IPS-15b (cell line): ENCODE measurements at regions not wholly inside any gene's neighbourhood (a gene's known extent, or its start where the extent isn't known, plus 50 kb on each side); places are given as distances from the start of the nearest gene placed in this dataset.

Source experiments
- H3K27me3 ChIP-seq: one replicate; pipeline ENCODE4 v1.6.1; 2013; ENCODE audit warnings: low read length; ENCODE audit not compliant: control insufficient read depth, insufficient read depth
- H3K36me3 ChIP-seq: one replicate; pipeline ENCODE4 v1.6.1; 2013; ENCODE audit warnings: low read length; ENCODE audit not compliant: control insufficient read depth, insufficient read depth
- H3K4me1 ChIP-seq: one replicate; pipeline ENCODE4 v1.6.1; 2013; ENCODE audit warnings: mild to moderate bottlenecking, low read length; ENCODE audit not compliant: control insufficient read depth, insufficient read depth
- H3K4me3 ChIP-seq: one replicate; pipeline ENCODE4 v1.5.1; 2013; ENCODE audit warnings: low read depth, low read length
- H3K9ac ChIP-seq: one replicate; pipeline ENCODE4 v1.6.1; 2013; ENCODE audit warnings: low read depth, mild to moderate bottlenecking, low read length
- H3K9me3 ChIP-seq: one replicate; pipeline ENCODE4 v1.6.1; 2013; ENCODE audit warnings: mild to moderate bottlenecking, low read length; ENCODE audit not compliant: control insufficient read depth, insufficient read depth

DNA sequence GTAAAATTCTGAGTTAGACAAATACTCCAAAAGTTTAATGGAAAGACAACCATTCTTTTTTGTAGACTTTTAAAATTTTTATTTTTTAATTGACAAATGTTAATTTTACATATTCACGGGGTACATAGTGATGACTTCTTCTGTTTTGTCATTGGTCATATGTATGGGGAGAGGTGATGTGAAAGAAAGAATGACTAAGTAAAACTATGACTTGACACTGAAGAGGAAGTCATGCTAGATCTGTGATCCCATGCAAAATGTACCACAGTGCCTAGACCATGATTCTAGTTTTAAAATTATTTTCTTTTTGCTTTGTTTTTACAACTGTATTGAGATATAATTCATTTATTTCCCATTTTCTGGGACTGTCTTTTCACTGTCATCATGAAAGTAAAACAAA lies 281.6 kb downstream of the MBNL1 start:
- H3K36me3 ChIP-seq = no peaks in the 10 kb centered on the region
- no peaks in the 10 kb centered on the region for H3K27me3 ChIP-seq
- H3K9me3 ChIP-seq = no peaks in the 10 kb centered on the region

DNA sequence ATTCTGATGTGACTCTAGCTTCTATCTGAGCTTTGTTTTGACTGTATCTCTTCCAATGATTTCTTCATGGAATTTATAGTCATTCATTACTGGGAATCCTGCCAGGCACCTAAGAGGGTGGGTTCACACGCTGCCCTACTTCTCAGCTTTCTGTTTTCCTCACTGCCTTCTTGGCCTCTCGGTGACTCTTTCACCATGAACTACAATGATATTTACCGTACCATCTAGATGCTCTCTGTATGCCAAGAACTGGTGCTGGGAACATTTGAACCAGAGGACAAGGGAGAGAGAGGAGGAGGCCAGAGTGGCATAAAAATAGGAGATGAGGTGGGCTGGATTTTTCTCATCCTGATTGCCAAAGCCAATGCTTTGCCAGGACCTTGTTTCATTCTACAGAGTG lies 280.0 kb upstream of the P2RY1 start:
- H3K9me3 ChIP-seq = no peaks in the 10 kb centered on the region
- no peaks in the 10 kb centered on the region for H3K4me1 ChIP-seq
- no peak overlapping the region for H3K4me3 ChIP-seq
- no peak overlapping the region for H3K9ac ChIP-seq
- no peaks in the 10 kb centered on the region for H3K27me3 ChIP-seq
- no peaks in the 10 kb centered on the region for H3K36me3 ChIP-seq

More for the DNA sequence above, 281.6 kb downstream of the MBNL1 start:
- no peak overlapping the region for H3K4me3 ChIP-seq
- H3K9ac ChIP-seq = no peak overlapping the region
- H3K4me1 ChIP-seq = no peaks in the 10 kb centered on the region

DNA sequence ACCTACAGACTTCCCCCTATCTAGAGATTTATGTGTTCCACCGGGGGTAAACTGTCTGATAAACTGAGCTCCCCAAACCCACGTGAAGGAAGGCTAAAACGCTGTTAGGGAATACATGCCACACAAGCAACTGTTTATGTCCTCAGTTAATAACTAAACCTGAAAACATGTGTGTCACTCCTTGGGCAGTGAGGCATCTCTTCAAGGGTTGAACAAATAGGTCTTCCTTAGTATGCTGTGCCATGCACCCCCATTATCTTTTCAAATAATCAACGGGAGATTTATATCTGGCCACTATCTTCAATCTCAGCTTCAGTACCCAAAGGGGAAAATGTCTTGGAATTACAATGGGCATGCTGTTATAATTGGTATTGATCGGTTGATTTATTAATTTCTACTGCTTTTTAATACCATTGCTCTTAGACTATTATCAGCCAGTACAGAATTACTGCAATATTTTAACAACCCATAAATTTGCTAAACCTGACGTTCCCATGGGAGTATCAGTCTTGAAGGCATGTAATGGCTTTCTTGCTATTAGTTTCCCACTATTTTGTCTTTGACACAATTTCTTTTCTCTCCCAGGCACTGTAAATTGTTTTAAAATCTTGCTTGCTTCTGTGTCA lies 279.2 kb upstream of the P2RY1 start:
- no peak overlapping the region for H3K9ac ChIP-seq
- no peaks in the 10 kb centered on the region for H3K27me3 ChIP-seq
- no peaks in the 10 kb centered on the region for H3K4me1 ChIP-seq
- H3K36me3 ChIP-seq = no peaks in the 10 kb centered on the region
- no peak overlapping the region for H3K4me3 ChIP-seq
- no peaks in the 10 kb centered on the region for H3K9me3 ChIP-seq

DNA sequence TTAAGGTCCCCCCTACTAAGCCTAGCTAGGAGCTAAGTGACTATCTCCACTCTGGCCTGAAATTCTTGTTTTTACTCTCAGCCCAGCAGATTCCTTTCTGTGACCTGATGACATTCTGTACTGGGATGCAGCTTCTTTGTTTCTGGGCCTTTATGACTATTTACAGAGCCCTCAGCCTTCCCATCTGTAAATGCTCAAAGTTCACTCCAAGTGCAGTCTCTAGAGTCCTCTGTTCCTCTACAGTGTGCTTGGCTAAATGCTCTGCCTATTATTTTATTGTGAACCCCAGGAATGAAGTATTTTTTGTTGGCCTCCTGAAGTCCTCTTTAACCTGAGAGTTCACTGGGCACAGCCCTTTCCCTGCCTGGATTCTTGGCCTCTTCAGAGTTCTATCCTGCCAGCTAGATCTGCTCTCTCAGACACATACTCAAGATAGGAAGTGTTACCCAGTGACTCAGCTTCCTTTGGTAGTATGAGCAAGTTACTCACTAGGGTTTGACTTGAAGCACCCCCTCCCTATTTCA lies 278.1 kb upstream of the P2RY1 start:
- Histone ChIP-seq H3K36me3 (no peaks in the 10 kb centered on the region), H3K9ac (no peak overlapping the region), H3K4me1 (no peaks in the 10 kb centered on the region), H3K27me3 (no peaks in the 10 kb centered on the region), H3K9me3 (no peaks in the 10 kb centered on the region), H3K4me3 (no peak overlapping the region)

DNA sequence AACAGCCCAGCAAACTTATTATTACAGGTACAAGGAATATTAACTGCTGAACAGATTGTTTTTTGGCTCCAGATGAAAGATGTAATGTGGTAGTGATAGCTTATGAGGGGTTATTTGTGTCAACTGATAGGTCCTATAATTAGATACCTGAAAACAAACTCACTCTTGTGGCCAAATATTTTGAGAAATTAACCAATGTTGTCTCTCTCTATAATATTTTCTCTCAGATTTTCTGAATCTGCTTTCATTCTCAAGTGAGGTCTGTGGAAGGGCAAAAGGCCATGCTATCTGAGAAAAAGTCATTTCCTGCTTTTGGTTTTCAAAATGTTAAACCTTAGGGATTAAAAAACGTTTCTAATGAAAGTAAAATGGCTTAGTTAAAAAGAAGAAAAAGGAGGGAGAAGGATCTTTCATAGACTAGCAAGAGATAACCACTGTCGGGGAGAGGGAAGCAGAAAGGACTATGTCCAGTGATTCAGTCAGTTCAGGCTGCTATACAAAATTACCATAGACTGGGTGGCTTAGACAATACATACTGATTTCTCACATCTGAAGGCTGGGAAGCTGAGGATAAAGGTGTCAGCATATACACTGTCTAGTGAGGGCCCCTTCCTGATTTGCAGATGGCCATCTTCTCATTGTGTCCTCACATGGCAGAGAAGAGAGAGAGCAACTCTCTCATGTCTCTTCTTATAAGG lies 277.5 kb upstream of the P2RY1 start:
- H3K27me3 ChIP-seq = no peaks in the 10 kb centered on the region
- H3K9ac ChIP-seq = no peak overlapping the region
- no peak overlapping the region for H3K4me3 ChIP-seq
- H3K36me3 ChIP-seq = no peaks in the 10 kb centered on the region
- no peaks in the 10 kb centered on the region for H3K9me3 ChIP-seq
- H3K4me1 ChIP-seq = no peaks in the 10 kb centered on the region

DNA sequence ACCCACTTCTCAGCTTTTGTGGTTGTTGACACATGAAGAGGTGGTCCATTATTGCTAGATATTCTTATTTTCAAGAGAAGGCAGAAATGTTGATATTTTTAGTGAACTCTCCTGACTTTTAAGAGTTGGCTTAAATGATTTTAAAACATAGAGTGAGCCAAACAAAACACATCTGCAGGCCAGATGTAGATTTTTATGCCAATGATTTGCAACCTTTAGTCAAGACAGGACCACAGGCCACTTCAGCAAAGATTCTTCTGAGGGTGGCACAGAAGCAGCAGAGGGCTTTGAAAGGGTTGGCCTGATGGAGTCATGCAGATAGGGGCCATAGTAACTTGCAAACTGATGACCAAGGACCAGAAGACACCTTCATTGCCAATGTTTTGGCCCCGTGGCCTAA lies 276.5 kb upstream of the P2RY1 start:
- H3K27me3 ChIP-seq = no peaks in the 10 kb centered on the region
- H3K9ac ChIP-seq = no peak overlapping the region
- no peaks in the 10 kb centered on the region for H3K9me3 ChIP-seq

DNA sequence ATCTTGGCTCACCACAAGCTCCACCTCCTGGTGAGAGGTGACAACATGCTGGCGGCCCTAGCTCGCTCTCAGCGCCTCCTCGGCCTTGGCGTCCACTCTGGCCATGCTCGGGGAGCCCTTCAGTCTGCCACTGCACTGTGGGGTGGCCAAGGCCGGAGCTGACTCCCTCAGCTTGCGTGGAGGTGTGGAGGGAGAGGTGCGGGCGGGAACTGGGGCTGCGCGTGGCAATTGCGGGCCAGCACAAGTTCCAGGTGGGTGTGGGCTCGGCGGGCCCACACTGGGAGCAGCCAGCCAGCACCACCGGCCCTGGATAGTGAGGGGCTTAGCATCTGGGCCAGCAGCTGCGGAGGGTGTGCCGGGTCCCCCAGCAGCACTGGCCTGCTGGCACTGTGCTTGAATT lies 275.7 kb upstream of the P2RY1 start:
- Histone ChIP-seq H3K27me3 (no peaks in the 10 kb centered on the region), H3K4me3 (no peak overlapping the region), H3K9ac (no peak overlapping the region), H3K9me3 (no peaks in the 10 kb centered on the region), H3K4me1 (no peaks in the 10 kb centered on the region), H3K36me3 (no peaks in the 10 kb centered on the region)

More for the DNA sequence above, 276.5 kb upstream of the P2RY1 start:
- no peaks in the 10 kb centered on the region for H3K4me1 ChIP-seq
- H3K36me3 ChIP-seq = no peaks in the 10 kb centered on the region
- no peak overlapping the region for H3K4me3 ChIP-seq

DNA sequence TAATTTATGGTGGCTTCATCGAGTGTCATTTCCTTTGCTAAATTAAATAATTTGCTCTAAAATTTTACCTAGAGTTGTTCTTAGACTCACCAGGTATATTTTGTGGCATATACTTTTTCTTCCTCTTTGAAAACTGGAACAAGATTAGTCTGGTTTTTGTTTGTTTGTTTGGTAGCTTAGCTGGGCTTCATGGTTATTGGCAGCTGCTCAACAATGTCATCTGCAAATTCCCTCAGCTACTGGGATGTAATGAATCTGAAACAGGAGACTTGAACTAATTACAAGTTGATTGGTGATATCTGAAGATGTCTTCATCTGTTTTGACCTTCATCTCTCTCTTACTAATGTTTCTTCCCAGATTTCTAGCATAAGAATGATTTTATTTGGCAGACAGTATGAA lies 270.5 kb upstream of the P2RY1 start:
- H3K27me3 ChIP-seq = no peaks in the 10 kb centered on the region

DNA sequence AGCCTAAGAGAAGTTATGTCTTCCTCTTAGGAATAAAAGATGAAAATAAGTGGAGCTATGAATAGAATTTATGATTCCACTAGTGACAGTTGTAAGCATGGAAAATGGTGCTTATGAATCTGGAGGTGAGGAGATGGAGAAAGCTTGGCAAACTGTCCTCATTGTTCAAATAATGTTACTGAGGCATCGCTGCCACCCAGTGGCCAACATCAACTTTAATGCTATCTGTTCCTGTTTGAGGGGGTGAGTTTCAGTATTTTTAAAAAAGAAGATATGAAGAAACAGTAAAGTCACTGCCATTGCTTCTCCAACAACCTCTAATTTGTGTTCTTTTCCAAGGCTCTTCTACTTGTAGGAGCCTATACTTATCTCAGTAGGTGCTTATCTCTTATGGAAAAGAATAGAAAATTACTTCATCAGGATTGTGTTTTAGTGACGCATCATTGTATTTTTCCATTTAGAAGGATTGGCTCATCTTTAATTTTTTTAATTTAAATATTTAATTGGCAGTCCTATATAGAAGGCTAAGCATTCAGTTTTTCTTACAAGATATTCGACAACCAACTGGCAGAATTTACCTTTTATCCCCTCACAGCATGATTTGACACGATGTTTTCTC lies 260.4 kb upstream of the P2RY1 start:
- Histone ChIP-seq H3K27me3 (no peaks in the 10 kb centered on the region), H3K36me3 (no peaks in the 10 kb centered on the region), H3K9ac (no peak overlapping the region), H3K9me3 (no peaks in the 10 kb centered on the region), H3K4me1 (no peaks in the 10 kb centered on the region), H3K4me3 (no peak overlapping the region)

More for the DNA sequence above, 270.5 kb upstream of the P2RY1 start:
- no peak overlapping the region for H3K9ac ChIP-seq
- H3K36me3 ChIP-seq = no peaks in the 10 kb centered on the region
- no peaks in the 10 kb centered on the region for H3K4me1 ChIP-seq
- H3K4me3 ChIP-seq = no peak overlapping the region
- no peaks in the 10 kb centered on the region for H3K9me3 ChIP-seq

DNA sequence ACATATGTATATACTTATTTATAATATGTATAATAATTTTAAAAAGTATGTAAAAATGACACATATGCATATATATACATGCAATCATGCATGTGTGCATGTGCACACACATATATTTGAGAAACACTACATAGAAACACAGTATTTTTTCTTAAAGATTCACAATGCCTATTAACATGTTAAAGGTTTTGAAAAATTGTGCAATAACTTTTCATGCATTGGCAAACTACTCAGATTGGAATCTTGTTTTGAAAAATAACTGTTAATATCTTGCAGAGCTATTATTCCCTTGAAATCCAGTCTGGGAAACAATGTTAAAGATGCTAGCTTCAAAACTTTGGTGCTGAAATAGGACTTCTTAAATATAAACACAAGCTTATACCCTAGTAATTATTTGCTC lies 256.2 kb upstream of the P2RY1 start:
- Histone ChIP-seq H3K27me3 (no peaks in the 10 kb centered on the region), H3K4me3 (no peak overlapping the region), H3K4me1 (no peaks in the 10 kb centered on the region), H3K9me3 (no peaks in the 10 kb centered on the region), H3K9ac (no peak overlapping the region), H3K36me3 (no peaks in the 10 kb centered on the region)

DNA sequence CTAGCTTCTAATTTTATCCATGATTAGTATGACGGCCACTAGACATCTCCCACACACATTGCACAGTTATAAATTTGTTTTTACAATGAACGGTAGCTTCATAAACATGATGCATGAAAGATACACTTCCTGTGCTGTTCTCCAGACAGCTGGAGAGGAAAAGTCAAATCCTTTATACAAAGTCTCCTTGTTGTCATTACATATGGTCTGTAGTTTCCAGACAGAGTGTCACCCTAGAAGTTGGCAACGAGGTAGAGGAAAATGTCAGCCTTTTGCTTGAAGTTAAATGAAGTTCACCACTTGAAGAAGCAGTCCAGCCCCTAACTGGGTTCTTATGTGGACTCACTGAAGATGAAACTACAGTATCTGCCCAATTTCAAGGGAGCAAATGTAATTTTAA lies 253.0 kb upstream of the P2RY1 start:
- no peaks in the 10 kb centered on the region for H3K27me3 ChIP-seq
- no peaks in the 10 kb centered on the region for H3K9me3 ChIP-seq
- no peaks in the 10 kb centered on the region for H3K4me1 ChIP-seq
- H3K4me3 ChIP-seq = no peak overlapping the region
- no peak overlapping the region for H3K9ac ChIP-seq
- H3K36me3 ChIP-seq = no peaks in the 10 kb centered on the region

DNA sequence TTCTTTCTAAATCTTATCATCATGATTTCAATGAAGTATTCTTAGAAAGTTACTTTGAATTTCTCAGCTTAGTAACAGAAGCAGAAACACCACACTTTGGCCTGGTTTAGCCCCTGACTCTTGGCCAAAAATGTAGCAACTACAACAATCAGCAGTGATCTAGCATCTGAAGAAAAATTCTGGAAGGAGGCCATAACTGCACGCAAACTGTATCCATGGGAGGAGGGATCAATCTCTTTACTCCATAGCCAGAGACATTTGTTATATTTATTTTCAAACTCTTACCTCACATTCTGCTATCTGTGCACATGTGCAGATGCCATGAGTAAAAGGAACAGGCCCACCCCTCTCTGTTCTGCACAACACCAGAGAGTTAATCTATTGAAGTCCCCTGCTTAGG lies 251.0 kb upstream of the P2RY1 start:
- Histone ChIP-seq H3K4me3 (no peak overlapping the region), H3K36me3 (no peaks in the 10 kb centered on the region), H3K9me3 (no peaks in the 10 kb centered on the region), H3K4me1 (no peaks in the 10 kb centered on the region), H3K27me3 (no peaks in the 10 kb centered on the region), H3K9ac (no peak overlapping the region)
